Body of pancreas (tissue), 4 donors: ENCODE measurements at regions not wholly inside any gene's neighbourhood (a gene's known extent, or its start where the extent isn't known, plus 50 kb on each side); places are given as distances from the start of the nearest gene placed in this dataset.

ENCODE experiments used
- POLR2A ChIP-seq, 3 donors: fragments of 450-650 bp; IDR thresholded peaks; one replicate each; pipeline ENCODE4 v1.6.1; 2016; ENCODE audit warnings: antibody characterized with exemption in 3 of 3, mild to moderate bottlenecking in 2 of 3
- TF ChIP-seq, protein P1 (sequence below), 7 experiments: fragments of 450-650 bp in 4 of 7; fragments of 200-600 bp in 3 of 7; sonication (generic) in 3 of 7; IDR thresholded peaks; one replicate each; pipeline ENCODE4 v1.5.1; 2016 to 2019; ENCODE audit warnings: antibody characterized with exemption in 7 of 7

GRCh38 chr5:144832416-144832815 lies 661.7 kb downstream of the KCTD16 start:
- TF ChIP-seq, protein P1, sequence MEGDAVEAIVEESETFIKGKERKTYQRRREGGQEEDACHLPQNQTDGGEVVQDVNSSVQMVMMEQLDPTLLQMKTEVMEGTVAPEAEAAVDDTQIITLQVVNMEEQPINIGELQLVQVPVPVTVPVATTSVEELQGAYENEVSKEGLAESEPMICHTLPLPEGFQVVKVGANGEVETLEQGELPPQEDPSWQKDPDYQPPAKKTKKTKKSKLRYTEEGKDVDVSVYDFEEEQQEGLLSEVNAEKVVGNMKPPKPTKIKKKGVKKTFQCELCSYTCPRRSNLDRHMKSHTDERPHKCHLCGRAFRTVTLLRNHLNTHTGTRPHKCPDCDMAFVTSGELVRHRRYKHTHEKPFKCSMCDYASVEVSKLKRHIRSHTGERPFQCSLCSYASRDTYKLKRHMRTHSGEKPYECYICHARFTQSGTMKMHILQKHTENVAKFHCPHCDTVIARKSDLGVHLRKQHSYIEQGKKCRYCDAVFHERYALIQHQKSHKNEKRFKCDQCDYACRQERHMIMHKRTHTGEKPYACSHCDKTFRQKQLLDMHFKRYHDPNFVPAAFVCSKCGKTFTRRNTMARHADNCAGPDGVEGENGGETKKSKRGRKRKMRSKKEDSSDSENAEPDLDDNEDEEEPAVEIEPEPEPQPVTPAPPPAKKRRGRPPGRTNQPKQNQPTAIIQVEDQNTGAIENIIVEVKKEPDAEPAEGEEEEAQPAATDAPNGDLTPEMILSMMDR (IDR thresholded peaks at IDR 0.05) = no peak
- TF ChIP-seq POLR2A (IDR thresholded peaks at IDR 0.05) = no peak
